HG03439 (cell line): ENCODE measurements at regions not wholly inside any gene's neighbourhood (a gene's known extent, or its start where the extent isn't known, plus 50 kb on each side); places are given as distances from the start of the nearest gene placed in this dataset.

Experiments
- ATAC-seq: cut with Tn5 transposase; IDR thresholded peaks from one replicate; pipeline ENCODE4 v1.9.1; 2021; ENCODE audit warnings: mild to moderate bottlenecking, moderate library complexity; ENCODE audit not compliant: unreplicated experiment

DNA sequence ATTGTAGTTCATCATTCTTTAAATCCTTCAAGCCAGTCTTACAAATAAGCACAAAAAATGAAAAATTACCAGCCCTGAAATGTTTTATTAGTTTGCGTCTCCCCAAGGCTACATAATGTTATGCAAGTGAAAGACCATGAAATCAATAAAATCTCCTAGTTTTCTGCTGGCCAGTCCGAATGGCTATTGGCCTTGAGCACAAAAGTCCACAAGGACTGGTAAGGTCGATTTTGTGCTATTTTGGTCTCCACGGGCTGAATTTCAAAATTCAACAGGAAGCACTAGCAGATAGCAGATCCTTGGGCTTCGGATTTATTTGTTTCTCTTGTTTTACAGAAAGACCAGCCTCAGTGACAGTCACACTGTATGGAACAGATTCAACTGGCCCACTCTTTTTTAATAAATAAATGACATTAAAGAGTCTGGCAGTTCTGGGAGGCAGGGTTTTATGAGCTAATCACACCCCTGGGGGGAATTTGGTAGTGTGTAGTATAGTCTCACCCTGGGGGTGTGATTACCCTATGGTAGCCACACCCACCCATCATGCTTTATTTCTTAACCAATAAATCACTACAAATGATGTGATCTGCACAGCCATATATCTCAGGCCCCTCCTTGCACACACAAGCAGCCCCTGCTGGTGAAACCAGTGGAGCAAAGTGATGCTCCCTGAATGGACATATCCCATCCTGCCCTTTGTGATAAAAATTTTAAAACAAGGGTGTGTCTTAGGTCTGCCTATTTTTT is 51.1 kb upstream of the TMEM33 start:
- ATAC-seq = no peak

DNA sequence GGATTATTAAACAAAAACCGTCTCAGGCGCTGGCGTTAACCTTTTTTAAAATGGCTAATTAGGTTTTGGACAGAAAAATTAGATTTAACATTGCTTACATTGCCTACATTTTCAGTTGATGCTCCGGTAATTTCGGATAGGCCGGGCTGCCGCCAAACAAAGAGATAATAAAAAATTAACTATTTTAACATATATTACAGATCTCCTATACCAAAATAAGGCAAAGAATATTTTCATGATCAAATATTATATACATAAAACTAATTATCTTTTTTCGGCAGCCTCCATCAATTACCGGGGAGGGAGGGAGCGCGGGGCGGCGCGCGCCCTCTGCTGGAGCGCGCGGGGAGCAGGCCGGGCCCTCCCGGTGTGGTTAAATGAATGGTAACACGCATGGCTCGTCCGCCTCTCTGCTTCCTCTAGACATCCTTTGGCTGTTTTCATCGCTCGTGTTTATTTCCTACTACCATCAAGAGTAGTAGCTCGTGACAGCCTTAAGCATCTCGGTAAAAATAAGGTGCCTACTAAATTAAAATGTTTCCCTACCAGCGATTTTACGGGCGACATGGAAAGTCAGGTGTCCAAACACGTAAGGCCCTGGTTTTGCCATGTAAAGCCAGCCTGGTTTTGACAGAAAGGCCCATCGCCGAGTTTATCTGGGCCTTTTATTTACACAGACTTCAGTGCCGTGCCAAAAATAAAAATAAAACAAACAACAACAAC is 52.4 kb upstream of the TMEM33 start:
- ATAC-seq = peak; percentile 66

DNA sequence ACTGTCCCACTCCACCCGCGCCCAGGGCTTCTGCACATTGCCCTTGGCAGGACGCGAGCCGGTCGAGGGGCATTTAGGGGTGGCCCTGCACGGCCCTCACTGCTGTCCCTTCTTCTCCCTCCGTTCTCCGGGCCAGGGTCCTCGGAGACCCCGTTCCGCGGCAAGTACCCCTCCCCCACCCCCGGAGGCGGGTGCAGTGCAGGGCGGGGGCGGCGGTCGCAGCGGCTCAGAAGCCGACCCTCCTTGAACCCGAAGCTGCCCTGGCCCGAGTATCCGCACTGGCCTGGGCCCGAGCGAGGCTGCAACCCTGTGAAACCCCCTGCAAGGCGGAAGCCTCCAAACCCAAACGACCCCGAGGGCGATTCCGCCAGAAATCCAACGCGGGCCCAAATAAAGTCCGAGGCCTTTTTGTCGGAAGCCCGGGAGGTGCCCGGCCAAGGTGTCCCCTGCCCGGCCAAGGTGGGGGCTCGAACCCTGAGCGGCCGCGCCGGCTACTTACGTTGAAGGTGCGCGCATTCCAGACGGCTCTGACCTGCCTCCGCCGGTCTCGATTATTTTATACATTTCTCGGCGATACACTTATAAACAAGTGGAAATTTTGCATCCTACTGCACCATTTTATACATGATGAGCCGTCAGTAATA is 53.1 kb upstream of the TMEM33 start:
- ATAC-seq = no peak

DNA sequence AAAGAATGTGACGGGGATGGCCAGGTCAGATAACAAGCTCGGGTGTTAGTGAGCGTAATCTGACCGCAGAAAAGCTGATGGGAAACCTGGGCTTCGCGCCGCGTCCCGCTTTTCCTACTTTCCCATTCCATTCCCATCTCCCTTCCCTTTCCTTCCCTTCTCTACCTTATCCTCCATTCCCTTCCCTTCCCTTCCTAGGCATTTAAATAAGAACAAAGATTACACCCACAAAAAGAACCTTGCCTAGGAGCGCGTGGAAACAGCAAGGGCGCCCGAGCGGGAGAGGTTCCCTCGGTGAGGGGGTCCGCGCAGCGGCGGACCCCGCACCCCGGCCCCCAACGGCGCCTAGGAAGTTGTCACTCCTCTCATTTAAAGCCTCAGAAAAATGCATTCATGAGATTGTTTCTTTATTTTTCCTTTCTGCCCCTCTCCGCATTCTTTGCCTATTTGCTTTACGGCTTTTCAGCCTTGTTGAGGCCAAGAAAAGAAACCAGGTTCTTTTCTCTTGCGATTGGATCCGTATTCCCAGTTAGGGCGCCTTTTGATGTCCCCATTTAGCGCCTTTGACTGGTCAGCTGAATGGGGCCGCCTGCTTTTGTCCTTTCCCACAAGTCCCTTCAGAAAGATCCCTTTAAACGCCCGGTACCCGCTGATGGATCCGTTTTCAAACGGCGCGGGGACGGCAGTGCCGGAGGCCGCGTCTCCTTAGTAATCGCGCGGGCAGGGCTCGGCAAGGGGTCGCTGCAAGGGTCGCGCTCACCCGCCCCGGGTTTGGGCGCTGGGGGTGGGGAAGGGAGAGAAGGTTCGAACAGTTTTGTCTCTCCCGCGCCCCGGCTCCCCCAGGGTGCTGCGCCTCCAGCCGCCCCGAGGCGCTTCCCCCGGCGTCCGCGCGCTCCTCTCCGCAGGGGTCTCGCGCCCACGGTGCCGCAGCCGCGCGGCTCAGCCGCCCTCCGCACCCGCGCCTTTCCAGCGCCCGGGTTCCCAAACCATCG is 54.1 kb upstream of the TMEM33 start:
- no peak for ATAC-seq

DNA sequence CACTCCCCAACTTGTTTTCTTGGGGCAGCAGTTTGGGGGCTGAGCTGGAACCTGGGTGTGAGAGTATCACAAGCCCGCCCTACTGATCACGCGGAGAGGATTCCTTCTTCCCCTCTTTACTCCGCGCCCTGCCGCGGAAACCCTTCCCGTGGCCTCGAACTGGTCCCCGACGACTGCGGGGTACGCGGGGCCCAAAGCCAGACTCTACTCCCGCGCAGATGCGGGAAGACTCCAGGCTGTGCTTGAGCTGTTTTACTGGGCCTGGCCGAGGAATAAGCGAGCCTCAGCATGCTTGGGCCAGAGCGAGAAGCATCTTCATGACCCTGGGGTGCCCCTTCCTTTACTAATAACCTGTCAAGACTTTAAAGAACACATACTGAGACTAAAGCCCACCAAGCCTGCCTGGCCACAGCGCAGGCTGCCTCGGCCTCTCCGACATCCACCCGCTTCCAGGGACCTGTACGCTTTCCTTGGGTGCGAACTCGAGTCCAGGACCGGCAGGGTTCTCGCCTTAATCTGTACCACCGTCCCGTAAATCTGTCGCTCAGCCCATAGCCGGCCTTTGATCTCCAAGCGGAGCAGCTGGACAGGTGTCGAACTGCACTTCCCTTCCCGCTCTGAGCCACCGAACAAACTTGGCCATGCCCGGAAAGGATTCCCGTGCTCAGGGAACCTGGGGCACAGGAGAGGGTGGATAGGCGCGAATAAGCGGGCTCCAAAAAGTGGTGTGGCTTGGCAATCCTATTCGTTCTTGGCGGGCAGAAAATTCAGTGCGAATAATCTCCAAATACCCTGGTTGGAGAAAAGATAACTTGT is 55.0 kb upstream of the TMEM33 start:
- no peak for ATAC-seq

DNA sequence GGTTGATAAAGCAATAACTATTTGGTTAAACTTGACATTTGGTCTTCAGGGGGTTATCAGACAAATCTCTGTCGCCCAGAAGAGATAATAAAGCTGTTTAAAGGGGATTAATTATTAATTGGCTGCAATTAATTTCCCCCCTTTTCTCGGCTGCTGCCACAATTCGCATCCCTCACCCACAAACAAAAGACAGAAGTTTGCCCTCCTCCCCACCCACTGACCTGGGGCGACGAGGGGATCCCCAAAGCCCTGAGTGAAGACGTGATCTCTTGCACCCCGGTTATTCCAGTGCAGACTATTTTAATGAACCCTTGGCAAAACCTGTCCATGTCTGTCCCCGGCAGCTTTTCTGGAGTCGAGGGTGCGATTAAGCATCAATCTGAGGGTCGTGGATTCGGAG is 55.7 kb upstream of the TMEM33 start:
- ATAC-seq = no peak

DNA sequence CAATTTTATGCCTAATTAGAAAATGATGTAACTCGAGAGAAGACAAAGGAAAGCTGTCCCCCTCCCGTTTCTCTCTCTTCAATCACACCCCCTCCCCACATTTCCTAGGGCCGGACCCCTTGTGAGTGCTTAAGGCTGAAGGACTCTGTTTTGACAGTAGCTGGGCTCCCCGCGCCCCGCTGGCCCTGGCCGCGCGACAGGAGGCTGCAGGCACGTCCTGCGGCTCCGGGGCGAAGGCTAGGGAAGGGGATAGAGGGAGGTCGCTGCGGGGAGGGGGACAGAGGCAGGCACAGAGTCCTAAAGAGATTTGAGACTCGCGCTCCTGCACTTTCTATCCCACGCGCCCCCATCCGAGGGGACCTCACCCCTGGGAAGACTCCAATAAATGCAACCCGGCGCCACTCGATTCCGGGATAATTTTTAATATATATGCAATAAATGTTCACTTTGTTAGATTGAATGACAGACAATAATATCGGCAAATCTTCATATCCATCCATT is 56.2 kb upstream of the TMEM33 start:
- ATAC-seq = no peak

DNA sequence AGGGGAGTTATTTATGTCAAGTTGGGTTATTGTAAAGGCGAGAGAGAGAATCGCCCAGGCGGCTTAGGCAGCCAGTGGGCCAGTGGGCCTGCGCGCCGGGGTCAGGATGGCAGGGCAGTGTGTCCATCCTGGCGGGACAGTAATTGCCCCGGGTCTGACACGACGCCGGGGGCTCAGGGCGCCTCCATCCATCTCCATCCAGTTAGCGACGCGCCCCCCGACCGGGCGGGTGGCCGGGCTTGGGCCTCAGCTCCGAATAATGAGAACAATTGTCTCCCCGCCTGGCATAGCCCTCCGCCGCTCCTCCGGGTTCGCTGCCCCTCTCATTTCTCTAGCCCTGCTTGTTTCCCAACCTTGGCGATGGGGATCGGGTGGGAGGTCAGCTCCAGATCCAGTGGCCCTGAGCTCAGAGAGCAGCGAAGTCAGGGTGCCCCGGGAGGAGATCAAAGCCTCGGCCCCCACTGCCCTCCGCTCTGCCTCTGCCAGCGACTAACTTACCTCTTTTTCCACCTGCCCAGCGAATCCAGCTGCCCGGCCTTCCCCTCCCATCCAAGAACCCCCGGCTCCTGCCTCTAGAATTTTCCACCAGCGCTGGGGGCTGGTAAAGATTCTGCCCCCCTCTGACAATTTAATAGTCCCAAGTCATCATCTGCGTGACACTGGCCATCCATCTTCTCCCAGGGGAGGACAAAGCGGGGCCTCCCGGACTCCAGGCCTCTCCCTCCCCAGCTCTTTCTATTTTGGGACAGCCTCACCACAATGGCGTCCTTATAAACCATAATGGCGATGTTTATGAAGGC is 56.9 kb upstream of the TMEM33 start:
- no peak for ATAC-seq

DNA sequence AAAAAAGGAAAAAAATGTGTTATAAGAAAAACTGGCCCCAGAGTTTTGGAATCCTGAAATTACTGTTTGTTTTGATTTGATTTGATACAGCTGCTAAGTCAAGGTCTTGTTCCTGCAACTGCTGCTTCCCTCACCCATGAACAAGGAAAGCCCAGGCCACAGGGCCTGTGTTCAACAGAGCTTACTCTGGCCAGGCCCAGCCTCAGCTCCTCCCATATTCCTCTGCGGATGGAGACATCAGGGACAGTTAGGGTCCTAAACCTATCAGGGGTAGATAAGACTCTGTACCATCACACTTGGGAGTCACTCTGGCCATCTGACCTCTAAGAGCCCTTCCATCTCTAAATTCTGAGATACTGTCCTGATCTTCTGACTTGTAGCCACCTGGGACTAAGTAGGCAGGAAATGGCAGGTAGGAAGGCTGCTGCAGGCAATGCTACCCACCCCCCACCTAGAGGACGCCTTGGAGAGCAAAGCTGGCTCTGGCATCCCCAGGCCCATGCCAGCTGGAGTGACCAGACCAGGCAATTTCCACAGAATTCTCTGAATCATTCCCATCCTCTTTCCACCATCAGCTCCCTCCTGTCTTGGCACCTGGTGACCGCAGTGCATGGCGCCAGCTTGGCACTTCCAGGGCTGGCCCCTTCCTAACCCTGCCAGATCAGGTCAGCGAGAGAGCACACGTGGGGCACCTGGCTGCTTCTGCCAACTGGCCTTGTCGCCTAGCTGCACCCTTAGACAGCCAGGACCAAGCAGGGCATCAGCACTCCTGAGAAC is 58.0 kb upstream of the TMEM33 start:
- no peak for ATAC-seq

DNA sequence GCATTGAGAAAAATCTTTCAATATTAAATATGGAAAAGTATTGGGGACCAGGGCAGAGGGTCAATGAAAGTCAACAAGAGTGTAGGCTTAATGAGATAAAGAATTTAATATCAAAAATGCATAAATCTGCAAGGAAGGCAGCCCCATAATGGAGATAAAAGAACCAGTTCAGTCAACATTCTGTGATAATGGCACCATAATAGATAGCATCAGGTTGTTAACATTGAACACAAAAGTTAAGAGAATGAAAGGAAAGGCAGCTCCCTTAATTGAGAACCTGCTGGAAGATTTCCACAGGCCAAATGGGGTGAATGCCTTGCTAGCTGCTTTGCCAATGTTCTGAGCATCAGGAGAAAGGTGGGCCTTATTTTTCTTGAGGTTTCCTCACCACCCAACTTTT is 60.4 kb upstream of the TMEM33 start:
- ATAC-seq = no peak

DNA sequence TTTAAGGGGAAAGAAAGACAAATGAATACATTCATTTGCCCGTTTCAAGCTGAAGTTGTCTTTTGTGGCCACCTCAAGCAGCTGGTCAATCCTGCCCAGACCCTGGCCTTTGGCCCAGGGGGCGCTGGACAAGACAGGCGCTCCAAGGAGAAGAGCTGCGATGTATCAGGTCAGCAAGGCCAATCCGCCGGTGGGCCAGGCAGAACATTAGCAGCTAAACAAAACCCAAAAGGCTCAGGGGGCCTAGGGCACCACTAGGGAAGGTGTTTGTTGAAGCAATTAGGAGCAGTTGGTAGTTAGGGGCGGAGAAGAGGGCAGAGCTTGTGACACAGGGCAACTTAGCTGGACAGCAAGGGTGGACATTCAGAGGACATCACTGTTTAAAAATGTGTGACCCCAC is 60.8 kb upstream of the TMEM33 start:
- no peak for ATAC-seq

DNA sequence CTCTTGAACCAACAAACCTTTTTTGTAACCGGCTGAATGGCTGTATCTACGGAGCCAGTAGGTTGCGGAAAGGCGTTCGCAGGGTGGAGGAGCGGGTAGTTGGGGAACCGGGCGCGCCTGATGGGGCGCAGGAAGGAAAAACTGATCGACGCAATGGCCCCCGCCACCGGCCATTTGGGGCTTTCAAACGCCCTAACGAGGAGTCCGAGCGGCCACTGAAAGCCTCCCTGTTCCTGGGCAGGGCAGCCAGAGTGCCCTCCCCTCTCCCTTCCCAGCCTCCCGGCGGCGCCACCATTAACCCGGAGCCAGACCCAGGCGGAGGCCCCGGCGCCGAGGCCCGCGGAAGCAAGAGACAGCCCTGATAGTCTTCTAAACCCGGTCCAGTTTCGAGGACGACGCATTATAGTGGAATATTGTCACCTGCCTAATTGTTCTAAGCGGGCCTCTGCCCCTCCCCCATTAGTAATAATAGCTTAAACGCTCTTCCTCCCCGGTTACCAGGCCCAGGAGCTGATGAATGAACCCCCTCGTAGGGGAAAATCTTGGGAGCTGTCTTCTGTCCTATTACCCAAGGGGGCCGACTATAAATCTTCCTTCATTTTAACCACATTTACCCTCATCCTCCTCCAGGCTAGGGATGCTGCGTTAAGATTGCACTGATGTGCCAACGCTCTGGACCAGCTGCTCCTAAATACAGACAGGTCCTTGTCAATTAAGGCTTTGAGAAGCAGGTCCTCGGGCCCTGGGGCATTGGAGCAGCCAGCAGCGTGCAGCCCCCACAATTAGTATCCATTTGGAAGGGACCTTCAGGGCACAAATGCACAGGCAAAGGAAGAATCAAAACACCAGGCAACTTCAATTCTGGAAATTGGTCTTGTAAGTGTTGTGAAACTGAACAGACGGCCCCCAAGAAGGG is 61.6 kb upstream of the TMEM33 start:
- no peak for ATAC-seq

DNA sequence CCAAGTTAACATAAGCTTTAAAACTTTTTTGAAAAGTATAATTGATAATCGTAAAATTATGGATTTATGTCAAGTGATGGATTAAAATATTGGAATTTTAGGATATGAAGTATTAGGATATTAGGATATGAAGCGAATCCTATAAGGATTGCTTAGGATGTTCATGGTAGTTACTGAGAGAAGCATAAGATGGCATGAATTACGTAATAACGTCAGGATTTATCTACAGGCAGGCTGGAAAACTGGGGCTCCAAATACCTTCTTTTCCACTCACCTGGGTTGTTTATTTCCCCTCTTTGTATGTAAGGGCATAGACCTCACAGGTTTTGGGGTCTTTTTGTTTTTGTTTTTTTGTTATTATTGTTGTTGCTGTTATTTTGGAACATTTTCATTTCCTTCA is 65.2 kb upstream of the TMEM33 start:
- no peak for ATAC-seq

DNA sequence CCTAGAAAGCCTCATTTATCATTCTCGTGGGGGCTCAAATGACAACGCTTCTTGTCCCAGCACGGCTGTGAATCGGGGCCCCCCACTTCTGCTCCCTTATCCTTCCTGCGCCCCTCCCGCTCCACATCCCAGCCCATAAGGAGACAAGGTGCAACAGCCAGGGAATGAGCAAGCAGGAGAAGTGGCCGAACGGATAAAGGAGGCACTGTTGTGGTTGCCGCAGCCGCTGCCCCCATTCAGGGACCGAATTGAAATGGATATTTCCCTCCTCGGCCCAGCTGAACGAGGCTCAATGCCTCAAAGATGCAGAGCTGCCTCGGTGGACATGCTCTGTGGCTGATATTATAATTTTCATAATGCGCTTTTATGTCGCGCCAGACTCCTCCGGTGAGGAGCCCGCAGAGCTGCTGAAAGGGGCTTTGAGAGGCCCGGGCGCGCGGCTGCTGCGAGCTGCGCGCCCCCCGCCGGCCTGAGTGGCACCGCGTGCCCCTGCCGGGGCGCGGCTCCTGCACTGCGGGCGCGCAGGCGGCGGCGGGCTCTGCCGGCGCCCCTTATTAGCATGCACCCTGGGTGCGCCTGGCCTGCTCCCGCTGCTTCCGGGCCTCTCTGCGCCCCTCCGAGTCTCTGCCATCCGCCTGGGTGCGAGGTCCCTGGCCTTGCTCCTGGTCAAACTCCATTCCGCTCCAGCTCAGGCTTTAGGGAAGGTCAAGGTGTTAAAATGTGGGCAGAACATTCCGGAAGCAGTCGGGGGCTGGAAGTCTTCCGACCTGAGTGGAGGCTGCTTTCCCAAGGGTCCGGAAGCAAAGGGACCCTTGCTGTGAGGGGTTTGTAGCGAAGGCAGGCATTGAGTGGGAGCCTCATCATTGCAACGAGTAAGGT is 68.2 kb upstream of the TMEM33 start:
- ATAC-seq = no peak

DNA sequence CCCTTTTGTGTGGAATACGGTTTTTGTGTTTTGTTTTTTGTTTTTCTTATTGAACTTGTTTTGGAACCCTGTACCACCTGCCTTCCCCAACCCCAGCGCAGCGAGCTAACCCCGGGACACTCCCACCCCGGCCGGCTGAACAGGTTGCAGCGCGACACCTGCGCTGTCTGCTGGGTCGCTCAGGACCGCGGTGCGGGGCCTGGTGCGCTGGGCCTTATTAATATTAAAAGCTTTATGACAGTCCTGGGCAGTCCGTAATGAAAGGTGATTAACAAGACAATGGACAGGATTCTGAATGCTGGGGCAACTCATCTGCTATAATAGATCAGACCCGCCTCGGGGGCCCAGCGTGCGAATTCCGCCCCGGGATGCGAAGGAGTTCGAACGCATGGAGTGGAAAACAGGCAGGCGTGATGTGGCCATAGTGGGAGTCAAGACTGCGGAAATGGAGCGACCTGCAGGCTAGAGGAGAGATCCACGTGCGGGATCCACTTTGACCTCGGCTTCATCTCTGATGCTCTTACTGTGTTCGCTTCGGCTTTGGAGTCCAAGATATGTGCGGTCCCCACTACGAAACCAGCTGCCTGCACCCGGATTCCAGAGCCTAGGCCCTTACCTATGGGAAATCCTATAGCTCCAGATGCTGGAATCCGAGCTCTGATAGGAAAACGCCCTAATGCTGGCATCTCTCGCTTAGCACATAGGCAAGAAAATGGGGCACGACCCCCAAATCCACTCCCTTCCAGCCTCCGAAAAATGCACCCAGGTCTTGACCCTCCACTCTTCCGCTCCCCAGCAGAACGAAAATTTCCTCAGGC is 69.0 kb upstream of the TMEM33 start:
- no peak for ATAC-seq
